OCI-LY3 (cell line): ENCODE measurements at regions not wholly inside any gene's neighbourhood (a gene's known extent, or its start where the extent isn't known, plus 50 kb on each side); places are given as distances from the start of the nearest gene placed in this dataset.

Experiments used
- CTCF ChIP-seq: fragments of 200-600, 300-600 bp; sonication (generic); IDR thresholded peaks from 2 replicates; pipeline ENCODE4 v1.5.1; 2014; ENCODE audit warnings: antibody characterized with exemption, low read length, low read depth
- EZH2phosphoT487 ChIP-seq: fragments of 200-600 bp; shearing (Covaris generic); IDR thresholded peaks from 2 replicates; pipeline ENCODE4 v1.6.1; 2018; ENCODE audit warnings: antibody characterized with exemption, mixed run types, low read depth

- TF ChIP-seq CTCF (no peak), EZH2phosphoT487 (no peak)
Observed at GRCh38 chr1:69122373-69122772, 445.3 kb upstream of the LRRC7 start.
